ENCODE measurements at regions not wholly inside any gene's neighbourhood (a gene's known extent, or its start where the extent isn't known, plus 50 kb on each side); places are given as distances from the start of the nearest gene placed in this dataset.

DNA sequence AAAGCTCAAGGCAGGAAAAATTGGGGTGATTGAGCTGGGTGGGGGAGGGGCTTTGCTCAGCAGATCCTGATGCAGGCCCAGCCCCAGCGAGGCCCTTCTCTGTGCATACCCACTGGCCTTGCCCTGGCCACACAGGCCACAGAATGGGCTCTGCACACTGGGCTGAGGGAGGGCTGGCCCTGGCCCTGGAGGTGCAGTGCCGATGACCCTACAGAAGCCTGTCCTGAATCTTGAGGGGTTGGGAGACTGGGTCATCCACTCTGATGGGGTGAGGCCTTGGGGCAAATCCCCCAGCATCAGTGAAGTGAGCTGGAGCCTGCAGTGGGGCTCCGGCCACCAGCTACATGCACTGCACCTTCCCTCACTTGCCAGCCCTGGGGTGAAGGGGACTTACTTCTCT, 153.1 kb downstream of the URI1 start:
- ChIA-PET RAD21 (ENCODE audit: unreplicated experiment) (no interaction called here), POLR2A (no interaction called here), CTCF (no interaction called here), SMC1A (ENCODE audit: uncharacterized antibody, unreplicated experiment) (no interaction called here)
- no peaks in the 10 kb centered on the region for H4K20me1 ChIP-seq (ENCODE audit: control insufficient read depth, insufficient read depth)
- H3K4me3 ChIP-seq: no peak overlapping the region
- intact Hi-C loops (cut with micrococcal nuclease; ENCODE audit: unreplicated experiment) (no loop called here), in situ Hi-C loops (cut with MboI) (no loop called here)
- BruUV-seq (replicated peaks): no TSS peak
- H3K9ac ChIP-seq (ENCODE audit: control insufficient read depth, insufficient read depth, low read length): no peak overlapping the region
- ATAC-seq (no peak), DNase-seq (ENCODE audit: low read depth, low spot score) (no peak), FAIRE-seq (no peak)
- H3K4me1 ChIP-seq (ENCODE audit: control insufficient read depth, insufficient read depth, low read length): no peaks in the 10 kb centered on the region
- H3K27me3 ChIP-seq (replicated peaks in 1 of 2; ENCODE audit: control insufficient read depth in 2 of 2, insufficient read depth in 2 of 2, low read length in 1 of 2): no peaks in the 10 kb centered on the region
- no peak overlapping the region for H2AFZ ChIP-seq (ENCODE audit: control insufficient read depth, low read depth, low read length)
- TF ChIP-seq SP1 (IDR thresholded peaks at IDR 0.05; ENCODE audit: low read depth, low read length): no peak
- no peak for TF ChIP-seq SUPT20H (IDR thresholded peaks at IDR 0.05; ENCODE audit: borderline replicate concordance, control insufficient read depth, low read depth, low read length)
- no peak for TF ChIP-seq EP300 (IDR thresholded peaks at IDR 0.05; ENCODE audit: borderline replicate concordance in 1 of 2, control insufficient read depth in 1 of 2, low read depth in 2 of 2, low read length in 2 of 2)
- no peak for TF ChIP-seq TBL1XR1 (IDR thresholded peaks at IDR 0.05; ENCODE audit: low read depth, low read length)
- no peak for TF ChIP-seq TCF12 (IDR thresholded peaks at IDR 0.05; ENCODE audit: low read depth, low read length)
- TF ChIP-seq BHLHE40 (IDR thresholded peaks at IDR 0.05; ENCODE audit: borderline replicate concordance in 1 of 2, low read depth in 2 of 2, low read length in 1 of 2): no peak
- no peak for TF ChIP-seq CHD2 (IDR thresholded peaks at IDR 0.05; ENCODE audit: borderline replicate concordance, low read depth, low read length)
- TF ChIP-seq PML (IDR thresholded peaks at IDR 0.05; ENCODE audit: low read length): no peak
- TF ChIP-seq, protein P1, sequence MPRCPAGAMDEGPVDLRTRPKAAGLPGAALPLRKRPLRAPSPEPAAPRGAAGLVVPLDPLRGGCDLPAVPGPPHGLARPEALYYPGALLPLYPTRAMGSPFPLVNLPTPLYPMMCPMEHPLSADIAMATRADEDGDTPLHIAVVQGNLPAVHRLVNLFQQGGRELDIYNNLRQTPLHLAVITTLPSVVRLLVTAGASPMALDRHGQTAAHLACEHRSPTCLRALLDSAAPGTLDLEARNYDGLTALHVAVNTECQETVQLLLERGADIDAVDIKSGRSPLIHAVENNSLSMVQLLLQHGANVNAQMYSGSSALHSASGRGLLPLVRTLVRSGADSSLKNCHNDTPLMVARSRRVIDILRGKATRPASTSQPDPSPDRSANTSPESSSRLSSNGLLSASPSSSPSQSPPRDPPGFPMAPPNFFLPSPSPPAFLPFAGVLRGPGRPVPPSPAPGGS (IDR thresholded peaks at IDR 0.05; ENCODE audit: borderline replicate concordance, insufficient read depth, low read depth, low read length, poor library complexity, severe bottlenecking): no peak
- no peak for TF ChIP-seq ESRRA (IDR thresholded peaks at IDR 0.05; ENCODE audit: low read length)
- no peak for TF ChIP-seq BMI1 (IDR thresholded peaks at IDR 0.05; ENCODE audit: borderline replicate concordance)
- TF ChIP-seq RCOR1 (conservative IDR thresholded peaks at IDR 0.05; ENCODE audit: low read depth, low read length): no peak
- H3K36me3 ChIP-seq (ENCODE audit: control insufficient read depth in 2 of 2, insufficient read depth in 2 of 2, low read length in 1 of 2): no peaks in the 10 kb centered on the region
- WGBS (ENCODE audit: insufficient coverage, insufficient replicate concordance, low lambda C conversion rate, missing lambda C conversion rate): 16% methylated on average over 3 of the region's 3 CpGs
- no peak overlapping the region for H3K27ac ChIP-seq (ENCODE audit: control insufficient read depth, insufficient read depth)
- no peaks in the 10 kb centered on the region for H3K9me3 ChIP-seq (replicated peaks; ENCODE audit: control insufficient read depth, insufficient read depth, low read length)
- H3K79me2 ChIP-seq (ENCODE audit: control insufficient read depth, insufficient read depth, low read length): no peaks in the 10 kb centered on the region
- no peak overlapping the region for H3K4me2 ChIP-seq (ENCODE audit: control insufficient read depth, insufficient read depth)
